ENCODE measurements at regions not wholly inside any gene's neighbourhood (a gene's known extent, or its start where the extent isn't known, plus 50 kb on each side); places are given as distances from the start of the nearest gene placed in this dataset.
A peak's percentile ranks its signal among the peaks of the same experiment; 100 is the strongest.

GRCh38 chr7:35424869-35425495, 171.1 kb upstream of the TBX20 start:
- TF ChIP-seq EZH2 (IDR thresholded peaks at IDR 0.05; ENCODE audit: borderline replicate concordance, insufficient read depth, low read length, poor library complexity, severe bottlenecking) (no peak), EP300 (conservative IDR thresholded peaks at IDR 0.05; ENCODE audit: poor library complexity, severe bottlenecking) (no peak), MXI1 (conservative IDR thresholded peaks at IDR 0.05; ENCODE audit: poor library complexity, severe bottlenecking) (no peak), CTCF (IDR thresholded peaks at IDR 0.05; ENCODE audit: poor library complexity, severe bottlenecking) (no peak), SMC3 (conservative IDR thresholded peaks at IDR 0.05; ENCODE audit: poor library complexity) (peak; percentile 32), POLR2AphosphoS5 (IDR thresholded peaks at IDR 0.05) (no peak), TAF1 (IDR thresholded peaks at IDR 0.05; ENCODE audit: low read depth) (no peak)
